Keratinocyte (primary cell): ENCODE measurements at regions not wholly inside any gene's neighbourhood (a gene's known extent, or its start where the extent isn't known, plus 50 kb on each side); places are given as distances from the start of the nearest gene placed in this dataset.

Experiments used
- CTCF ChIP-seq, 3 experiments: IDR thresholded peaks in 1 of 3; conservative IDR thresholded peaks in 1 of 3; optimal IDR thresholded peaks in 1 of 3; 2 replicates in 2 of 3; 3 replicates in 1 of 3; pipeline versions ENCODE3 to v1.5.1; 2011; ENCODE audit warnings: low read length in 3 of 3, mild to moderate bottlenecking in 3 of 3, moderate library complexity in 2 of 3, control low read depth in 1 of 3, inconsistent platforms in 1 of 3; ENCODE audit not compliant: insufficient read depth in 2 of 3; ENCODE audit errors: extremely low read depth in 1 of 3
- EZH2 ChIP-seq: IDR thresholded peaks from one replicate; pipeline ENCODE4 v1.6.1; 2012; ENCODE audit warnings: inconsistent platforms, mild to moderate bottlenecking, low read length, moderate library complexity

GRCh38 chr3:110419601-110420000 is 652.0 kb upstream of the NECTIN3 start:
- no peak for TF ChIP-seq CTCF (optimal IDR thresholded peaks at IDR 0.05 in 1 of 3, IDR thresholded peaks at IDR 0.05 in 1 of 3, conservative IDR thresholded peaks at IDR 0.05 in 1 of 3; ENCODE audit: extremely low read depth in 1 of 3, insufficient read depth in 2 of 3, low read length in 3 of 3)
- no peak for TF ChIP-seq EZH2
